GM12872 (cell line): ENCODE measurements at regions not wholly inside any gene's neighbourhood (a gene's known extent, or its start where the extent isn't known, plus 50 kb on each side); places are given as distances from the start of the nearest gene placed in this dataset.

Experiments used
- TF ChIP-seq, protein P1 (sequence below): IDR thresholded peaks from 3 replicates; pipeline ENCODE4 v1.5.1; 2011; ENCODE audit warnings: low read depth, mild to moderate bottlenecking, low read length, moderate library complexity; ENCODE audit not compliant: insufficient read depth

DNA sequence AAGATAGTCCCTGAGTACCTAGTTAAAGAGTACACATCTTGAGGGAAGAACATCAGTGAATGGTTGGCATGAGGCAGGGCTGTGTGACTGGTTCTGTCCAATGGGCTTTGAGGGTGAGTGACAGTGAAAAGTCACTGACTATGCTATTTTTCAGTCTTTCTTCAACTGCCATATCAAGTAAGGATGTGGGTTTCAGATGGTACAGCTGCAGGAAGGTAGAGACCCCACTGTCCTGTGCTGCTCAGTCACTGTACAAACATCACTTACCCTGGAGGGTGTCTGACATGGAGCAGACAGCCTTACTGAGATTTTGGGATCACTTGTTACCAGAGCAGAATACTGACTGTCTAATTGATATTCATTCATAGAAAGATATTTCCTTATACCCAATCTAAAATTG lies 115.3 kb upstream of the ASCC3 start:
- TF ChIP-seq, protein P1, sequence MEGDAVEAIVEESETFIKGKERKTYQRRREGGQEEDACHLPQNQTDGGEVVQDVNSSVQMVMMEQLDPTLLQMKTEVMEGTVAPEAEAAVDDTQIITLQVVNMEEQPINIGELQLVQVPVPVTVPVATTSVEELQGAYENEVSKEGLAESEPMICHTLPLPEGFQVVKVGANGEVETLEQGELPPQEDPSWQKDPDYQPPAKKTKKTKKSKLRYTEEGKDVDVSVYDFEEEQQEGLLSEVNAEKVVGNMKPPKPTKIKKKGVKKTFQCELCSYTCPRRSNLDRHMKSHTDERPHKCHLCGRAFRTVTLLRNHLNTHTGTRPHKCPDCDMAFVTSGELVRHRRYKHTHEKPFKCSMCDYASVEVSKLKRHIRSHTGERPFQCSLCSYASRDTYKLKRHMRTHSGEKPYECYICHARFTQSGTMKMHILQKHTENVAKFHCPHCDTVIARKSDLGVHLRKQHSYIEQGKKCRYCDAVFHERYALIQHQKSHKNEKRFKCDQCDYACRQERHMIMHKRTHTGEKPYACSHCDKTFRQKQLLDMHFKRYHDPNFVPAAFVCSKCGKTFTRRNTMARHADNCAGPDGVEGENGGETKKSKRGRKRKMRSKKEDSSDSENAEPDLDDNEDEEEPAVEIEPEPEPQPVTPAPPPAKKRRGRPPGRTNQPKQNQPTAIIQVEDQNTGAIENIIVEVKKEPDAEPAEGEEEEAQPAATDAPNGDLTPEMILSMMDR: no peak

DNA sequence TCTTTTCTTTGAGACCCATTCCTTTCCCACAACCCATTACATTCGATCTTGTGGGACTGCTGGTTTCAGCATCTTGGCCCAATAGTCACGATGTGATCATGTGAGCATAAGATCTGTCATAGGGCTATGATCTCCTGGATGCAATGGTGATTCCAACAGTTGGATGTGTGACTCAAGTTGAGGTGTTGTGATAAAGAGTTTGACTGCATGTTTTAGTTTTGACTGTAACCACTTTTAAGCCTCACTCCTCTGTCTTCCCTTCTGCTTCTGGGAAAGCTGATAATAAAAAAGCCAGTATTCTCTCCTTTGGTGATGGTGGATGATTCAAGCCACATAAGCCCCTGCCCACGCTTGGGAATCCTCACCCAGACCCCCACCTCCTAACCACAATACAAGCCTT lies 117.0 kb upstream of the ASCC3 start:
- TF ChIP-seq, protein P1: no peak

DNA sequence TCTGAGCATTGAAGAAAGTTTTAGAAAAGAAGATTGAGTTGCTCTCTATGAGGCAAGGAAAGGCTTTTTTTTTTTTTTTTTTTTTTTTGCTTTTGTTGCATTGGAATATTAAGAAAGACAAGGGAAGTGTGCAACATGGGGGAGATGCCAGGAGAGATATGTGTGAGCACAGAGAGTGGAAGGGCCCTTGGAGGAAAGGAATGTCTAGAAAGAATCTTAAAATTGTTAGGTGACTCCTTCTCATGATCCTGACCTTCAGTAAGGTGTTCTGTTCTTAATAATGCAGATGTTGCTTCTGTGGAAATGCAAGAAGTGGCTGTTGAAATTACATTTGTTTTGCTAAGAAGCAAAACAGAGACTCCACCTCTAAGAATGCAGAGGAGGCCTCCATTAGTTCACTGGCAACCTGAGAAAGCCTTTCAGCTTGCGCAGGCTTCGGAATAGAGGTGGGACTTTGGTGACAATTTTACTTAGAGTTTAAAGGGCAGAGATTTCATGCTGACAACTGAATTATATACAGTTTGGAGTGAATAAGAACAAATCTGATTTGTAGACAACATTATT lies 118.0 kb upstream of the ASCC3 start:
- TF ChIP-seq, protein P1: no peak

DNA sequence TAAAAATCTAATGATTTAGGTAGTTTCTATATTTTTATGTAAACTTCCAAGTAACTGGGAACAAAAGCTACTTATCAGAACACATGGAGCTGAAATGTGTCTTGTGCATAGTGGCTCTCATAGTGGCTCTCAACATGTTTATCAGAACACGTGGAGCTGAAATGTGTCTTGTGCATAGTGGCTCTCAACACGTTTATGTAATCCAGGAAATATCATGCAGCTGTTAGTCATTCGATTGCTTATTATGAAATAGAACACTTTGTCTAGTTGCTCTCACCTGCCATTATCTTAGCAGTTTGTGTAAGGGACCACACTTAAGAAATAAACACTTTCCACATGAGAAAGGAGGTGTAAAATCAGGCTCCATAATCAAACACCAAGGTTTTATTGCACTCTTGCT lies 119.2 kb upstream of the ASCC3 start:
- TF ChIP-seq, protein P1: no peak

DNA sequence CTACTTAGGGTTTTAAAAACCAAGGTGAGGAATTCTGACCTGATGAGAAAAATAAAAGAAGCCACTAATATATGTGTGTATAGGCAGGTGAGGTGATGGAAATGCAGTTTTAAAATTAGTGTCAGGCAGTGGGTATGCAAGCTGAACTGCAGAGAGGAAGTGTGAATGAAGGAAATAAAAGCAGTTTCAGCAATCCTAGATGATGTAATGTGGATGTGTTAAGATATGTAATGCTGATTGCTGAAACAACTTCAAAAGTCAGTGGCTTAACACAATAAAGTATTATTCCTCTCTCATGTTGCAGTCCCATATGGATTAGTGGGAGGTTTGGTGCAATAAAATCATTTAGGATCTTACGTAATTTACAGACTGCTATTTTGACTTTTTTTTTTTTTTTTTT lies 119.9 kb upstream of the ASCC3 start:
- TF ChIP-seq, protein P1: no peak

DNA sequence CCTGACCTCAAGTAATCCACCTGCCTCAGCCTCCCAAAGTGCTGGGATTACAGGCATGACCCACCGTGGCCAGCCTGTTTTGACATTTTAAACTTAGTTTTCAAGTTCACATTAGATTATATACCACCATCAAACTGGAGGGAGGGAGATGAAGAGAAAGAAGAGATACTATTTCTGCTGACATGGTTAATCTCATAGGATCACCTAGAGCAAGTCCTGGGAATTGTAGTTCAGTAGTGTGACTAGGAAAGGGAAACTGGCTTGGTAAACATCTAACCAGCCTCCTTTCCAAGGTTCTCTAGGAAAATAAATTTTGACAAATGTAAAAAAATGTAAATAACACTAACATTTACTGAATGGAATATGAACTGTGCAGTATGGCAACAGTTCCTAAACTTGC lies 120.5 kb upstream of the ASCC3 start:
- TF ChIP-seq, protein P1: no peak

DNA sequence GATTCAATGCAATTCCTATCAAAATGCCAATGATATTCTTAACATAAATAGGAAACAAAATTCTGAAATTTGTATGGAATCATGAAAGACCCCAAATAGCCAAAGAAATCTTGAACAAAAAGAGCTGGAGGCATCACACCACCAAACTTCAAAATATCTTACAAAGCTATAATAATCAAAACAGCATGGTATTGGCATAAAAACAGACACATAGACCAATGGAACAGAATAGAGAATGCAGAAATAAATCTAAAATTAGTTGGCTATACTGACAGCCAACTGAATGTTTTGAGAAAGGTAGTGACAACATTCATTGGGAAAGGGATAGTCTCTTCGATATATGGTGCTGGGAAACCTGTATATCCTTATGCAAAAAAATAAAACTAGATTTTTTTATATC lies 121.9 kb upstream of the ASCC3 start:
- TF ChIP-seq, protein P1: no peak
